ENCODE measurements at regions not wholly inside any gene's neighbourhood (a gene's known extent, or its start where the extent isn't known, plus 50 kb on each side); places are given as distances from the start of the nearest gene placed in this dataset.

- Histone ChIP-seq H3K4me3 (no peak overlapping the region), H3K4me1 (no peaks in the 10 kb centered on the region), H3K9me3 (replicated peaks) (peaks cover 2% of the 10 kb centered on the region), H3K27me3 (ENCODE audit: low read depth) (no peaks in the 10 kb centered on the region), H3K27ac (replicated peaks) (no peak overlapping the region), H3K36me3 (no peaks in the 10 kb centered on the region)
- TF ChIP-seq, protein P1, sequence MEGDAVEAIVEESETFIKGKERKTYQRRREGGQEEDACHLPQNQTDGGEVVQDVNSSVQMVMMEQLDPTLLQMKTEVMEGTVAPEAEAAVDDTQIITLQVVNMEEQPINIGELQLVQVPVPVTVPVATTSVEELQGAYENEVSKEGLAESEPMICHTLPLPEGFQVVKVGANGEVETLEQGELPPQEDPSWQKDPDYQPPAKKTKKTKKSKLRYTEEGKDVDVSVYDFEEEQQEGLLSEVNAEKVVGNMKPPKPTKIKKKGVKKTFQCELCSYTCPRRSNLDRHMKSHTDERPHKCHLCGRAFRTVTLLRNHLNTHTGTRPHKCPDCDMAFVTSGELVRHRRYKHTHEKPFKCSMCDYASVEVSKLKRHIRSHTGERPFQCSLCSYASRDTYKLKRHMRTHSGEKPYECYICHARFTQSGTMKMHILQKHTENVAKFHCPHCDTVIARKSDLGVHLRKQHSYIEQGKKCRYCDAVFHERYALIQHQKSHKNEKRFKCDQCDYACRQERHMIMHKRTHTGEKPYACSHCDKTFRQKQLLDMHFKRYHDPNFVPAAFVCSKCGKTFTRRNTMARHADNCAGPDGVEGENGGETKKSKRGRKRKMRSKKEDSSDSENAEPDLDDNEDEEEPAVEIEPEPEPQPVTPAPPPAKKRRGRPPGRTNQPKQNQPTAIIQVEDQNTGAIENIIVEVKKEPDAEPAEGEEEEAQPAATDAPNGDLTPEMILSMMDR (IDR thresholded peaks at IDR 0.05; ENCODE audit: borderline replicate concordance) = no peak
- intact Hi-C loops (cut with micrococcal nuclease) = no loop called here
- DNase-seq = no peak
These were observed 274.7 kb downstream of the TUSC7 start for GRCh38 chr3:116984301-116984700.

DNA sequence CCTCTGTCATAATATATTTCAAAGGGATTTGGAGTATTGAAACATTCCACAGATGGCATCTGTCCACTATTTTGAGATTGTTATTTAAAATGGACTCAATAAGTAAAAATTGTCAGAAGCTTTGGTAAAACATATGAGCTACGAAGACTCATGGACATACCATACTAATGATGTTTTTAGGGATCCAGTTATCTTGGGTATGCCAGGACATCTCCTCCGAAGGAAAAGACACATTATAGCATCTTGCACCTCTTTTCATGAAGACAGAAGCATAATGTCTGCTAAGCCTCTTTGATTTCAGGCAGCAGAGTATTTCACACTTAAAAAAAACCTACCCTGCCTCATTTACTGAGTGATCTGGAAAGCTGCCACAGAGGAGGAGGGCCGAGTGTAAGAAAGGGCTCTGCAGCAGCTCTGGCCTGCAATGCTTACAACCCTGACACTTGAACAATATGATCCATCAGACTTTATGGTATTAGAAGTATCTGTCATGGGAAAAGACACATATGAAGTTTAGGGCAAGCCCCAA lies 284.8 kb downstream of the TUSC7 start:
- no peak overlapping the region for H3K4me3 ChIP-seq
- intact Hi-C loops (cut with micrococcal nuclease) = no loop called here
- H3K9me3 ChIP-seq (replicated peaks) = no peaks in the 10 kb centered on the region
- H3K4me1 ChIP-seq = no peaks in the 10 kb centered on the region
- no peak overlapping the region for H3K27ac ChIP-seq (replicated peaks)
- TF ChIP-seq, protein P1 (IDR thresholded peaks at IDR 0.05; ENCODE audit: borderline replicate concordance) = no peak
- DNase-seq = no peak
- no peaks in the 10 kb centered on the region for H3K36me3 ChIP-seq
- H3K27me3 ChIP-seq (ENCODE audit: low read depth) = no peaks in the 10 kb centered on the region

DNA sequence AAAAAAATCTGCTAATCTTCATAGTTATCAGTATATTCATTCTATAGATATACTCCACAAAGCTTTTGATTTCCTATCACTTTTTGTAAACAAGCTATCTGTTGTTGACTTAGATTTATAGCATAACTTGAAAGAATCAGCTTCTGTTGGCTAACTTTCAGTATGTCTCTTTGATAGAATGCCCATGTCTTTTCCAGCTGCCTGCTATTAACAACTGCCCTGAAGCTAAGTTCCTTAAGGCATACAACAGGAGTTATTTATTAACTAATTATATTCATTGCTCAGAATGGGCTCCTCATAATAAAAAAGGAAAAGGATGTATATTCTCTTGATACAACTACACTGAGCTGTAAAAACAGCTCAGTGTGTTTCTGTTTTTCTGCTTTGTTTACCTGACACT lies 293.9 kb downstream of the TUSC7 start:
- DNase-seq = no peak
- Histone ChIP-seq H3K27me3 (ENCODE audit: low read depth) (no peaks in the 10 kb centered on the region), H3K27ac (replicated peaks) (no peak overlapping the region), H3K4me3 (no peak overlapping the region), H3K9me3 (replicated peaks) (no peaks in the 10 kb centered on the region), H3K4me1 (no peaks in the 10 kb centered on the region), H3K36me3 (no peaks in the 10 kb centered on the region)
- TF ChIP-seq, protein P1 (IDR thresholded peaks at IDR 0.05; ENCODE audit: borderline replicate concordance) = no peak
- intact Hi-C loops (cut with micrococcal nuclease) = no loop called here

DNA sequence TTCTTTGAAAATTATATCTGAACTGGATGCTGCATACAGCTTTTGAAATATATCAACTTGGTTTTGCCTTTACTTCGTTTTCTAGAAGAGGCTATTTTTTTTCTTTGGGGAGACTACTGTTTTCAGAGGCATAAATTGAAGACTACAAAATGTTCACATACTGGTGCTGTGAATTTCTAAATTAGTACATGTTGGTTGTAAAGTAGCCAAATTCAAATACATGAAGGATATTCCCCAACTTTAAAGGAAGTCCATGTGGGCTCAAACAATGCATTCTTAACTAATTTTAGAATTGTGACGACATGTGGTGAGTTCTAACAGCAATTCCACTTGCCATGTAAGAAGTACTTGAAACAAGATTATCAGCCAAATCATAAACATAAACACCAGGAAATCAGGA lies 295.7 kb downstream of the TUSC7 start:
- no peak for DNase-seq
- H3K9me3 ChIP-seq (replicated peaks) = no peaks in the 10 kb centered on the region
- no peak overlapping the region for H3K4me3 ChIP-seq
- TF ChIP-seq, protein P1 (IDR thresholded peaks at IDR 0.05; ENCODE audit: borderline replicate concordance) = no peak
- H3K27ac ChIP-seq (replicated peaks) = no peak overlapping the region
- intact Hi-C loops (cut with micrococcal nuclease) = no loop called here
- no peaks in the 10 kb centered on the region for H3K4me1 ChIP-seq
- H3K36me3 ChIP-seq = no peaks in the 10 kb centered on the region
- no peaks in the 10 kb centered on the region for H3K27me3 ChIP-seq (ENCODE audit: low read depth)

DNA sequence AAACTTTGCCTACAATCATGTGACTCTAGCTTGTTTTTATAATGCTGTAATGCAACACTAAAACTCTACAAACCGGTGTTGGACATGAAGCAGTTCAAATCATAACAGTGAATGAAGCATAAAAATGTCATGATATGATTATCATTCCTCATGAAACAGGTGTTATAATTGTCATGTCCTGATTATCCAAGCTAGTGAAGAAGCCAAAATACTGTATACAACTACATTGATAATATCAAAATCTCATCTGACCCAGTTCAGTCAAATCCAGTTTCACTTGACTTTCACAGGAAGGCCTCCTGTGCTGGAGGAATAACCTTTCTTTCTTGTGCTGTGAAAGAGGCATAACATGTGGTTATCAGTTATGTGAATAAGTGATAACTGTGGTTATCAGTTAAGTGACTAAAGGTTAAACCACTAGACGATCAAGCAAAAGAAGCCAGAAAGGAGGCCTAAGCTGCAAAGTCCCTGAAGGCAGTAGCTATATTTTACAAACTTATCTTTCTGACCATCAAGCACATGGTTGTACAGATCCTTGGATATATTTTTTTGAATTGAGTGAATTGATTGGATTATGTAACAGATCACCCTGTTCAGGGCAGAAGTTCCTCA lies 296.4 kb downstream of the TUSC7 start:
- Histone ChIP-seq H3K4me3 (no peak overlapping the region), H3K27ac (replicated peaks) (no peak overlapping the region), H3K27me3 (ENCODE audit: low read depth) (no peaks in the 10 kb centered on the region), H3K4me1 (no peaks in the 10 kb centered on the region), H3K9me3 (replicated peaks) (no peaks in the 10 kb centered on the region), H3K36me3 (no peaks in the 10 kb centered on the region)
- TF ChIP-seq, protein P1 (IDR thresholded peaks at IDR 0.05; ENCODE audit: borderline replicate concordance) = no peak
- no peak for DNase-seq
- intact Hi-C loops (cut with micrococcal nuclease) = no loop called here
